A673 (cell line): ENCODE measurements at regions not wholly inside any gene's neighbourhood (a gene's known extent, or its start where the extent isn't known, plus 50 kb on each side); places are given as distances from the start of the nearest gene placed in this dataset.

Source experiments
- BruUV-seq: library from RNA; stranded (reverse); fragments of 400-500 nt; replicated peaks from 2 replicates; lab custom pipeline; 2021; lab: Mats Ljungman, UMichigan
- CTCF ChIA-PET: fragments of 300-600 bp; sonication (Branson Sonifier 250); formaldehyde crosslinking; loops from one replicate; lab custom pipeline; 2022; ENCODE audit warnings: antibody characterized with exemption; lab: Charles Lee
- POLR2A ChIA-PET: fragments of 300-600 bp; sonication (Branson Sonifier 250); formaldehyde crosslinking; loops from one replicate; lab custom pipeline; 2022; ENCODE audit warnings: antibody characterized with exemption; ENCODE audit not compliant: low non-redundant PET; lab: Charles Lee
- DNase-seq: peaks from one replicate; pipeline ENCODE4 v3.0.0-alpha.2; 2015; ENCODE audit warnings: low spot score
- H3K27ac ChIP-seq: fragments of 200-600 bp; sonication (generic); 2 replicates; pipeline ENCODE4 v1.5.1; 2016; ENCODE audit warnings: mixed run types, low read depth, mild to moderate bottlenecking, mixed read lengths, antibody characterized with exemption, low read length; ENCODE audit not compliant: poor library complexity, severe bottlenecking
- H3K27me3 ChIP-seq: fragments of 200-600 bp; sonication (generic); replicated peaks from 2 replicates; pipeline ENCODE4 v1.6.1; 2017; ENCODE audit warnings: mixed run types, low read depth, mild to moderate bottlenecking, mixed read lengths, antibody characterized with exemption, low read length; ENCODE audit not compliant: insufficient read depth, poor library complexity
- H3K36me3 ChIP-seq: fragments of 200-600 bp; sonication (generic); 2 replicates; pipeline ENCODE4 v1.6.1; 2016; ENCODE audit warnings: mixed run types, mild to moderate bottlenecking, mixed read lengths, antibody characterized with exemption, low read length; ENCODE audit not compliant: insufficient read depth, poor library complexity, severe bottlenecking
- H3K4me1 ChIP-seq: fragments of 200-600 bp; sonication (generic); 2 replicates; pipeline ENCODE4 v1.6.1; 2017; ENCODE audit warnings: mixed run types, mild to moderate bottlenecking, mixed read lengths, antibody characterized with exemption, low read length; ENCODE audit not compliant: insufficient read depth, poor library complexity, severe bottlenecking
- H3K4me3 ChIP-seq: fragments of 200-600 bp; sonication (generic); 2 replicates; pipeline ENCODE4 v1.5.1; 2016; ENCODE audit warnings: low read depth, mixed run types, mild to moderate bottlenecking, mixed read lengths, low read length; ENCODE audit not compliant: poor library complexity, severe bottlenecking
- H3K9me3 ChIP-seq: fragments of 200-600 bp; sonication (generic); 2 replicates; pipeline ENCODE4 v1.6.1; 2016; ENCODE audit warnings: mixed run types, low read depth, mild to moderate bottlenecking, mixed read lengths, antibody characterized with exemption, low read length; ENCODE audit not compliant: poor library complexity, severe bottlenecking
- EZH2 ChIP-seq: fragments of 200-600 bp; sonication (generic); IDR thresholded peaks from 2 replicates; pipeline ENCODE4 v1.6.1; 2017; ENCODE audit warnings: borderline replicate concordance, low read depth, mild to moderate bottlenecking, mixed read lengths, antibody characterized with exemption, low read length; ENCODE audit not compliant: poor library complexity, severe bottlenecking
- intact Hi-C: fragments of 100-400 bp; cut with micrococcal nuclease; formaldehyde crosslinking; loops from one replicate; pipeline ENCODE4 v1.10.0; 2022; ENCODE audit not compliant: unreplicated experiment
- TF ChIP-seq, protein P1 (sequence below): fragments of 300-800, 200-600 bp; sonication (generic); conservative IDR thresholded peaks from 2 replicates; pipeline ENCODE4 v1.5.1; 2017; ENCODE audit warnings: low read depth, mild to moderate bottlenecking, antibody characterized with exemption, low read length, moderate library complexity, mixed read lengths

DNA sequence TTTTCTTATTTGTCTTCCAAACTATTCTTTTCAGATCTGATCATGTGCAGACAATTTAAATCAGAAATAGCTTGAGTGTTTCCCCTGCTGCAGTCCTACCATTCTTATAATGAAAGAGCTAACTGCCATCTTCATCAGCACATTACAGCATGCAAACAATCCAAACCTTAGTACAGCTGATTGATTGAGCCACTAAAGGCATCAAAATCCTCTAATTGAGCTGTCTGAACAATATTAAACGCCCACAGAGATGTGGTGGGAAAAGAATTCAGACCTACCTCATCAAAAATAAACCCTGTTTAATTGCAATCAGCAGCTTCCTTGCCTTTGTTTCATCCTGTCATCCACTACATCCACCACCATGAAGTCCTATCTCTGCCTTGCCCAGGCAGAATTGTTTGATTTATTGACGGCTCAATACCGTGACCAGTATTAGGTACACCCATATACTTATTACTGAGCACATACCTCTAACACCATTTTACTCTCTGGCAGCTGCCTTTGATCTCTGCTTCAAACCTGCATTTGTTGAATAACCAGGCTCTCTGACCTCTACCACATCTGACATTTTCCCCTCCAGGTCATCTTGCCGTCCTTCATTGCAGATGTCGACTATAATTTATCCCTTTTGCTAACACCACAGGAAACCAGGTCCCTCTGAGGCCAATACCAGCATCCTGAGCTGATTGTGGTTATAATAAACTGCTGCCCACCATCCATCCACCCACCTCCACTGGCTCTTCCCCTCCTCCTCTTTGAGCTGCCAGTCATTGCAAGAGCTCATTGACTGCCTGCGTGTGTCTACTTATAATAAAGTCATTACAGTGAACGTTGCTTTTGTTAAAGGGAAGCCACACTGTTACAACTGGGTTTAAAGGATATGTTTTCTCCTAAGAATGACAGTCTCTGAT lies 78.5 kb downstream of the RBM43 start:
- Histone ChIP-seq H3K27me3 (no peaks in the 10 kb centered on the region), H3K4me1 (no peaks in the 10 kb centered on the region), H3K4me3 (no peak overlapping the region), H3K9me3 (no peaks in the 10 kb centered on the region), H3K27ac (no peak overlapping the region), H3K36me3 (no peaks in the 10 kb centered on the region)
- TF ChIP-seq, protein P1, sequence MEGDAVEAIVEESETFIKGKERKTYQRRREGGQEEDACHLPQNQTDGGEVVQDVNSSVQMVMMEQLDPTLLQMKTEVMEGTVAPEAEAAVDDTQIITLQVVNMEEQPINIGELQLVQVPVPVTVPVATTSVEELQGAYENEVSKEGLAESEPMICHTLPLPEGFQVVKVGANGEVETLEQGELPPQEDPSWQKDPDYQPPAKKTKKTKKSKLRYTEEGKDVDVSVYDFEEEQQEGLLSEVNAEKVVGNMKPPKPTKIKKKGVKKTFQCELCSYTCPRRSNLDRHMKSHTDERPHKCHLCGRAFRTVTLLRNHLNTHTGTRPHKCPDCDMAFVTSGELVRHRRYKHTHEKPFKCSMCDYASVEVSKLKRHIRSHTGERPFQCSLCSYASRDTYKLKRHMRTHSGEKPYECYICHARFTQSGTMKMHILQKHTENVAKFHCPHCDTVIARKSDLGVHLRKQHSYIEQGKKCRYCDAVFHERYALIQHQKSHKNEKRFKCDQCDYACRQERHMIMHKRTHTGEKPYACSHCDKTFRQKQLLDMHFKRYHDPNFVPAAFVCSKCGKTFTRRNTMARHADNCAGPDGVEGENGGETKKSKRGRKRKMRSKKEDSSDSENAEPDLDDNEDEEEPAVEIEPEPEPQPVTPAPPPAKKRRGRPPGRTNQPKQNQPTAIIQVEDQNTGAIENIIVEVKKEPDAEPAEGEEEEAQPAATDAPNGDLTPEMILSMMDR: no peak
- TF ChIP-seq EZH2: no peak
- no TSS peak for BruUV-seq
- DNase-seq: no peak
- ChIA-PET POLR2A (no interaction called here), CTCF (no interaction called here)
- intact Hi-C loops: no loop called here

- TF ChIP-seq, protein P1: no peak
- TF ChIP-seq EZH2: no peak
- no peaks in the 10 kb centered on the region for H3K9me3 ChIP-seq
- no peaks in the 10 kb centered on the region for H3K27me3 ChIP-seq
- no peak overlapping the region for H3K27ac ChIP-seq
- no peak for DNase-seq
- H3K36me3 ChIP-seq: no peaks in the 10 kb centered on the region
- intact Hi-C loops: no loop called here
- BruUV-seq: no TSS peak
- H3K4me1 ChIP-seq: no peaks in the 10 kb centered on the region
- POLR2A ChIA-PET: no interaction called here
- H3K4me3 ChIP-seq: no peak overlapping the region
- CTCF ChIA-PET: no interaction called here
Measured at GRCh38 chr2:151182396-151182795, 79.3 kb downstream of the RBM43 start.

- POLR2A ChIA-PET: no interaction called here
- H3K27ac ChIP-seq: no peak overlapping the region
- no peak for DNase-seq
- H3K9me3 ChIP-seq: no peaks in the 10 kb centered on the region
- intact Hi-C loops: no loop called here
- TF ChIP-seq, protein P1: no peak
- TF ChIP-seq EZH2: no peak
- no peak overlapping the region for H3K4me3 ChIP-seq
- no peaks in the 10 kb centered on the region for H3K4me1 ChIP-seq
- BruUV-seq: no TSS peak
- CTCF ChIA-PET: no interaction called here
- H3K36me3 ChIP-seq: no peaks in the 10 kb centered on the region
- no peaks in the 10 kb centered on the region for H3K27me3 ChIP-seq
Measured at GRCh38 chr2:151181524-151181923, 80.1 kb downstream of the RBM43 start.
